HepG2 (cell line): ENCODE measurements at regions not wholly inside any gene's neighbourhood (a gene's known extent, or its start where the extent isn't known, plus 50 kb on each side); places are given as distances from the start of the nearest gene placed in this dataset.

Experiments used
- ATAC-seq: fragments of 200-7000 bp; cut with Tn5 transposase; 3 replicates; pipeline ENCODE4 v1.9.1; 2020; ENCODE audit warnings: mild to moderate bottlenecking, moderate library complexity
- BruUV-seq: library from RNA; stranded (reverse); fragments of 400-500 nt; replicated peaks from 2 replicates; lab custom pipeline; 2021; lab: Mats Ljungman, UMichigan
- CTCF ChIA-PET: fragments of 300-600 bp; formaldehyde crosslinking; extraction: SDS; loops from one replicate; lab custom pipeline; 2021; ENCODE audit warnings: low total read pairs, inconsistent platforms, low intra/inter-chr PET ratio; lab: Yijun Ruan, JAX
- POLR2A ChIA-PET: fragments of 350-600 bp; sonication (Branson Sonifier 250); formaldehyde crosslinking; loops from one replicate; lab custom pipeline; 2020; ENCODE audit warnings: antibody characterized with exemption, inconsistent platforms; lab: Yijun Ruan, JAX
- DNase-seq: peaks from one replicate; pipeline ENCODE4 v3.0.0-alpha.2; 2015; ENCODE audit warnings: low spot score
- FAIRE-seq: peaks from 3 replicates; lab custom pipeline; 2011; peaks lifted over from hg19 to GRCh38; lab: Jason Lieb, UNC
- H2AFZ ChIP-seq: one replicate; pipeline ENCODE4 v1.6.1; 2011; ENCODE audit warnings: low read length, inconsistent platforms
- H3K27ac ChIP-seq: fragments of 300-600 bp; 3 replicates; pipeline ENCODE4 v1.8.0; 2011; ENCODE audit warnings: mixed run types, mild to moderate bottlenecking, mixed read lengths, low read length, inconsistent platforms; ENCODE audit not compliant: insufficient read depth; ENCODE audit errors: extremely low read length
- H3K27me3 ChIP-seq, 2 experiments: fragments of 200-600 bp in 1 of 2; 2 replicates in 1 of 2; 3 replicates in 1 of 2; pipeline versions ENCODE4 v1.6.0 to v1.8.0; 2011; ENCODE audit warnings: low read length in 2 of 2, mild to moderate bottlenecking in 2 of 2, moderate library complexity in 2 of 2, inconsistent platforms in 1 of 2; ENCODE audit not compliant: insufficient read depth in 2 of 2, control insufficient read depth in 1 of 2
- H3K36me3 ChIP-seq, 2 experiments: fragments of 200-600 bp in 1 of 2; replicated peaks in 1 of 2; 2 replicates in 1 of 2; 3 replicates in 1 of 2; pipeline versions ENCODE4 v1.5.1 to v1.8.0; 2011; ENCODE audit warnings: low read length in 2 of 2, inconsistent platforms in 1 of 2; ENCODE audit not compliant: insufficient read depth in 2 of 2, control insufficient read depth in 1 of 2
- H3K4me1 ChIP-seq: 2 replicates; pipeline ENCODE4 v1.5.1; 2012; ENCODE audit warnings: low read length, inconsistent platforms; ENCODE audit not compliant: insufficient read depth
- H3K4me2 ChIP-seq: 2 replicates; pipeline ENCODE4 v1.6.0; 2011; ENCODE audit warnings: low read depth, low read length, inconsistent platforms
- H3K4me3 ChIP-seq, 3 experiments: fragments of 200-600 bp in 1 of 3; sonication (generic), shearing (Covaris generic) in 1 of 3; replicated peaks in 1 of 3; 2 replicates each; pipeline ENCODE4 v1.5.1; 2011 to 2016; ENCODE audit warnings: low read length in 3 of 3, inconsistent platforms in 2 of 3, low read depth in 2 of 3, mild to moderate bottlenecking in 2 of 3, control low read depth in 1 of 3, mixed read lengths in 1 of 3; ENCODE audit not compliant: insufficient read depth in 1 of 3
- H3K79me2 ChIP-seq: one replicate; pipeline ENCODE4 v1.6.1; 2011; ENCODE audit warnings: low read length, inconsistent platforms; ENCODE audit not compliant: insufficient read depth
- H3K9ac ChIP-seq: 2 replicates; pipeline ENCODE4 v1.6.0; 2011; ENCODE audit warnings: mild to moderate bottlenecking, low read depth, low read length, inconsistent platforms; ENCODE audit not compliant: insufficient read depth
- H3K9me3 ChIP-seq: 2 replicates; pipeline ENCODE4 v1.5.1; 2012; ENCODE audit warnings: mild to moderate bottlenecking, low read length
- H4K20me1 ChIP-seq: 2 replicates; pipeline ENCODE4 v1.6.0; 2011; ENCODE audit warnings: inconsistent platforms, mild to moderate bottlenecking, low read length, moderate library complexity; ENCODE audit not compliant: insufficient read depth
- ATF7 ChIP-seq, 2 experiments: fragments of 450-650 bp in 1 of 2; sonication (generic) in 1 of 2; formaldehyde crosslinking in 1 of 2; IDR thresholded peaks; 2 replicates each; pipeline versions ENCODE4 v1.4.0 to v1.6.1; 2016 to 2020; ENCODE audit warnings: antibody characterized with exemption in 1 of 2, mild to moderate bottlenecking in 1 of 2, missing genetic modification reagents in 1 of 2
- CREB1 ChIP-seq, 2 experiments: fragments of 450-650 bp in 1 of 2; IDR thresholded peaks; 2 replicates each; pipeline ENCODE4 v1.6.1; 2016 to 2017; ENCODE audit warnings: control low read depth in 1 of 2, mild to moderate bottlenecking in 1 of 2, missing compliant biosample characterization in 1 of 2, missing genetic modification characterization in 1 of 2
- DDIT3 ChIP-seq: sonication (generic); formaldehyde crosslinking; IDR thresholded peaks from 2 replicates; pipeline ENCODE4 v1.4.0; 2020; ENCODE audit warnings: mild to moderate bottlenecking, missing genetic modification reagents
- HMG20A ChIP-seq: IDR thresholded peaks from 2 replicates; pipeline ENCODE4 v1.6.1; 2016; ENCODE audit warnings: borderline replicate concordance
- JUND ChIP-seq: sonication (generic); formaldehyde crosslinking; IDR thresholded peaks from 2 replicates; pipeline ENCODE4 v1.8.0; 2022; ENCODE audit warnings: mild to moderate bottlenecking, missing genetic modification reagents
- ZBTB20 ChIP-seq: sonication (generic); formaldehyde crosslinking; IDR thresholded peaks from 2 replicates; pipeline ENCODE4 v1.8.1; 2023; ENCODE audit warnings: missing genetic modification reagents, low read depth, mild to moderate bottlenecking, borderline replicate concordance
- ZBTB3 ChIP-seq: sonication (generic); formaldehyde crosslinking; IDR thresholded peaks from 2 replicates; pipeline ENCODE4 v1.4.0; 2020; ENCODE audit warnings: low read depth, mild to moderate bottlenecking, moderate library complexity, missing genetic modification reagents, borderline replicate concordance
- ZNF562 ChIP-seq: sonication (generic); formaldehyde crosslinking; IDR thresholded peaks from 2 replicates; pipeline ENCODE4 v1.8.0; 2022; ENCODE audit warnings: missing genetic modification reagents, borderline replicate concordance
- WGBS: methylation state at CpG from one replicate; pipeline ENCODE4 v1.1.6; 2017; ENCODE audit warnings: low lambda C conversion rate; 5-methylcytosine and 5-hydroxymethylcytosine counted together
- in situ Hi-C: cut with HindIII; loops from 2 replicates; pipeline ENCODE4 v1.10.0; 2017; ENCODE audit warnings: low pct_unique_long_range_greater_than_20kb; ENCODE audit not compliant: extremely low pct_ligation_motif_present
- intact Hi-C: fragments of 100-400 bp; cut with micrococcal nuclease; formaldehyde crosslinking; loops from one replicate; pipeline ENCODE4 v1.10.0; 2022; ENCODE audit not compliant: unreplicated experiment

- BruUV-seq: no TSS peak
- no peak for DNase-seq
- TF ChIP-seq CREB1 (IDR thresholded peaks at IDR 0.05): peak; percentile 63
- no peak for TF ChIP-seq CREB1 (CRISPR knock-in tag; IDR thresholded peaks at IDR 0.05)
- no peak for TF ChIP-seq DDIT3 (CRISPR knock-in tag)
- peak; percentile 69 for TF ChIP-seq ATF7 (IDR thresholded peaks at IDR 0.05)
- no peak for TF ChIP-seq ATF7 (CRISPR knock-in tag; IDR thresholded peaks at IDR 0.05)
- TF ChIP-seq, all 625 proteins: peak for 2
- ChIA-PET CTCF (no interaction called here), POLR2A (no interaction called here)
- H3K4me3 ChIP-seq: no peak overlapping the region
- ATAC-seq (no peak), FAIRE-seq (no peak)
- peaks cover 46% of the 10 kb centered on the region for H3K4me1 ChIP-seq
- in situ Hi-C loops (no loop called here), intact Hi-C loops (no loop called here)
- H2AFZ ChIP-seq: no peak overlapping the region
- no peaks in the 10 kb centered on the region for H3K9me3 ChIP-seq
- peaks cover 3 to 47% of the 10 kb centered on the region in 2 experiments; a peak in 4 of 5 replicates for H3K27me3 ChIP-seq
- H4K20me1 ChIP-seq: no peaks in the 10 kb centered on the region
- H3K27ac ChIP-seq: no peak overlapping the region
- H3K4me2 ChIP-seq: no peak overlapping the region
- no peak overlapping the region for H3K9ac ChIP-seq
- no peaks in the 10 kb centered on the region for H3K36me3 ChIP-seq
- H3K79me2 ChIP-seq: no peaks in the 10 kb centered on the region
- 14% methylated on average over 5 of the region's 5 CpGs for whole genome bisulfite sequencing
These were observed 81.7 kb downstream of the SDC1 start for GRCh38 chr2:20143263-20143662.

GRCh38 chr2:20141806-20142205 is 83.1 kb downstream of the SDC1 start:
- Histone ChIP-seq H2AFZ (no peak overlapping the region), H3K9ac (no peak overlapping the region), H3K4me3 (no peak overlapping the region), H3K9me3 (no peaks in the 10 kb centered on the region), H4K20me1 (no peaks in the 10 kb centered on the region), H3K79me2 (no peaks in the 10 kb centered on the region), H3K27me3 (peaks cover 3 to 50% of the 10 kb centered on the region in 2 experiments; a peak in 4 of 5 replicates), H3K4me2 (peak overlapping the region; percentile 25; the same call in 1 of the 2 replicates), H3K4me1 (peaks cover 60% of the 10 kb centered on the region), H3K36me3 (no peaks in the 10 kb centered on the region), H3K27ac (no peak overlapping the region)
- in situ Hi-C loops: no loop called here
- ChIA-PET POLR2A (interaction anchor here (1.1 kb wide), 1 partner anchor 84 kb away, joined by 4 read pairs; the partner anchor contains the start of gene SDC1), CTCF (no interaction called here)
- intact Hi-C loops: no loop called here
- ATAC-seq (no peak), FAIRE-seq (no peak), DNase-seq (no peak)
- WGBS: 61% methylated on average over 8 of the region's 8 CpGs
- no TSS peak for BruUV-seq
- no peak for TF ChIP-seq ZNF562 (CRISPR knock-in tag)
- no peak for TF ChIP-seq ZBTB20 (CRISPR knock-in tag)
- no peak for TF ChIP-seq JUND (CRISPR knock-in tag)
- peak; percentile 27; the same call in 1 of the 2 replicates for TF ChIP-seq HMG20A (CRISPR knock-in tag)
- no peak for TF ChIP-seq ZBTB3 (CRISPR knock-in tag)
